ENCODE measurements at regions not wholly inside any gene's neighbourhood (a gene's known extent, or its start where the extent isn't known, plus 50 kb on each side); places are given as distances from the start of the nearest gene placed in this dataset.

DNA sequence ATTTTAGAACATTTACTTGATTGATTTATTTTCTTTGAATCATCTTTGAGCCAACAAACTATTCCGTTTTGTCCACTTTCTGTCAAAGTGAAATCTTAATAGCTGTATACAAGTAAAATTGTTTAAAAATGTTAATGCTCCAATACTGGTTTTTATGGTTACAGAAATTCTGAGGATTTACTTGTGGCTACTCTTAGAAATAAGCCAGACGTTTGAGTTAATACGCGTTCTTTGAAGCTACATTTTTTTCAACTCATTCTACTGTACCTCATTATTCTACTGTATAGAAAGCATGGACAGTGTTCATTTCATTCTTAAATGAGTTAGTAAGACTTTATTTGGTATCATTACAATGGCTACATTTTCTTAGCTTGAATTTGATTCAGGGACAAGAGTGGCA lies 996.2 kb upstream of the FLRT2 start:
- H3K27ac ChIP-seq = no peak overlapping the region
- H3K4me1 ChIP-seq = no peaks in the 10 kb centered on the region
- no peak for DNase-seq
- no peaks in the 10 kb centered on the region for H3K27me3 ChIP-seq
- H3K36me3 ChIP-seq = no peaks in the 10 kb centered on the region
- no peaks in the 10 kb centered on the region for H3K9me3 ChIP-seq (replicated peaks)
- H3K4me3 ChIP-seq = no peak overlapping the region

DNA sequence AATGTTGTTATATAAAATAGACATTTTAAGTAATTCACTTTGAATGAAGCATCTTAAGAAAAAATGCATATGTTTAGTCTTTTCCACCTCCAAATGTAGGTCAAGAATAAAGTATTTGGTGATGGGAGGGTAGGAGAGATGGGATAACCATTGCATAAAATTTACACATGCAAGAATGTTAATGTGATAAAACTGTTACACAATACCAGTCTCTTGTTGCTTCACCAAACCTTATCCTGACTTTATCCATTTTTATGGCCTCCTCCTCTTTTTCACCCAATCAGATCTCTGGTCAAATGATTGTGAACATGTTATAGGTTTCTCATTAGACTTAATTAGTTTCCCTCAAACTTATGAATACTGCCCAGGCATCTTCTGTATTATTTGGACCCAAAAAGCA lies 994.5 kb upstream of the FLRT2 start:
- Histone ChIP-seq H3K9me3 (replicated peaks) (no peaks in the 10 kb centered on the region), H3K36me3 (no peaks in the 10 kb centered on the region), H3K27ac (no peak overlapping the region), H3K4me3 (no peak overlapping the region), H3K4me1 (no peaks in the 10 kb centered on the region), H3K27me3 (no peaks in the 10 kb centered on the region)
- DNase-seq = no peak

DNA sequence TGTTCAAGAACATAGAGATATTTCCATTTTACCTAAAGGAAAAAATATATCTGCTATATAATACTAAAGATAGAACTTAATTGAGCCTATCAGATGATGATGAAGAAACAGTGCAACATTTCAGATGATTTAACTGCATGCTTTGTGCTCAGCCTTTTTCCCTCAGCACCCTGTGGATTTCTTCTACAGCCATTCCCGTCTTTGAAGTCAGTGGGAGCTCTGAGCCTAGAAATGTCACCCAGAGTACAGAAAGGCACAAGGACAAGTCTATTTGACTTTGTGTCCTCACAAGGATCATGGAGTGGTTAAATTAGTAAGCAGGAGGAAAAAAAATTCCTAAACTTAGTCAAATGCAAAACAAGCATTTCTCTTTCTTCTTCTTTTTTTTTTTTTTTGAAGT lies 994.0 kb upstream of the FLRT2 start:
- DNase-seq = no peak
- Histone ChIP-seq H3K4me1 (no peaks in the 10 kb centered on the region), H3K27me3 (no peaks in the 10 kb centered on the region), H3K36me3 (no peaks in the 10 kb centered on the region), H3K9me3 (replicated peaks) (no peaks in the 10 kb centered on the region), H3K27ac (no peak overlapping the region), H3K4me3 (no peak overlapping the region)

DNA sequence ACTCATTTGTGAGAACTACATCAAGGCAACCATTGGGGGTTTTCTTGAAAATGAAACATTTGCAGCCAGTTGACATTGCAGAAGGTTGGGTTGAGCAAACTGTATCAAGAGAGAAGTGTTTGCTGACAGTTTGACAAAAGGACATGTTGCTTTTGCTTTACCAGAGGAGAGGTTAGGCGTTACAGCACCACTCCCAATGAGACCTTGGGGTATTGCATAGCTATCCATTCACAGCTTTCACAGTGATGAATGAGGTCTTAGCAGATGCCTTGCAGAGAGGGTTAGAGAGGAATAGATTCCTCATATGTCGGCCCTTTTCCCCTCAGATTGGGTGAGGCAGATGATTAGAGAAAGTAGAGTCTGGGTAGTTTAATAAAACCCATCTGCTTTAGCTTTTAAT lies 988.9 kb upstream of the FLRT2 start:
- H3K4me1 ChIP-seq = no peaks in the 10 kb centered on the region
- H3K4me3 ChIP-seq = no peak overlapping the region
- no peaks in the 10 kb centered on the region for H3K36me3 ChIP-seq
- H3K27ac ChIP-seq = no peak overlapping the region
- DNase-seq = no peak
- H3K27me3 ChIP-seq = no peaks in the 10 kb centered on the region
- H3K9me3 ChIP-seq (replicated peaks) = no peaks in the 10 kb centered on the region

DNA sequence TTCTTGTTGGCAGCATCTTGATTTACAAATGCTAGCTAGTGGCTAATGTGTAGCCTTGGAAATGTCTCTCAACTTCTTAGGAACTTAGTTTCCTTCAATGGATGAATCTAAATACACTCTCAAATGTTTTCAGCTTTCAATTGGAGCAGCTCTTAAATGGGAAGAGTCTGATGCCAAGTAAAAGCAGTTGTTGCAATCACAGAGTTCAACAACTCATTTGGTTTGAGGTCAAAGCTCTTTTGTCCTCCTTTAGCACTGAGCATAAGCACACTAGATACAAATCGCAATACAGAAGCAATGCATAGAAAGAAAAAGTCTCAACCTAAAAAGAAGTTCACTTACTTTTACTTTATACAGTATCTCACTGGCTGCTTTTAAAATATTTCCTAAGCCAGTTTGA lies 986.1 kb upstream of the FLRT2 start:
- no peak overlapping the region for H3K4me3 ChIP-seq
- no peak for DNase-seq
- no peaks in the 10 kb centered on the region for H3K9me3 ChIP-seq (replicated peaks)
- H3K27me3 ChIP-seq = no peaks in the 10 kb centered on the region
- no peaks in the 10 kb centered on the region for H3K36me3 ChIP-seq
- no peaks in the 10 kb centered on the region for H3K4me1 ChIP-seq
- H3K27ac ChIP-seq = no peak overlapping the region

DNA sequence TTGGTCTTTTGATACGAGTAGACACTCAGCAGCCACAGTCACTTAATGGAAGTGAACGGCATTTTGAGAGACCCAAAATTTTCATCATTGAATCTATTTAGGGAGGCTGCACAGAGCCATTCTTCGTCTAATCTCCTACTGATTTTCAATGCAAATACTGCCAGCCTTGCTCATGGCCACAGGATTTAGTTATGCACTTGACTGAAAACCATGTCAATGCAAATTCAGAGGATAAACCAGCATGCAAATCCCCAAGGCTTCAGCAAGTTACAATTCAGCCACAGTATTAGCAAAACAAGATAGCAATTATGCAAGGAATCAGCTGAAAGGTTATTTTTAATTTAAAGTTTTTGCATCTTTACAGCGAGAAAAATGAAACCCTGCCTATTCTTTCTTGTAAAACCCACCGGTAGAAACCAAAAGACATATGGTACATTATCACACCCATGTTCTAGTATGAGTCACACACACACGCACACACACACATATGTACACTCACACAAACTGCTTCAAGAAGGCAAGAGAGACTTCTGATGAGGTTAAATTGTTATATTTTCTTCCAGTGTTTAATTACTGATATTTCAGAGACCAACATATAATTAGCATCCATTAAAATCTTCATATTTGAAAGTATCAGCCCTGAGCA lies 985.3 kb upstream of the FLRT2 start:
- no peak overlapping the region for H3K27ac ChIP-seq
- no peak for DNase-seq
- H3K27me3 ChIP-seq = no peaks in the 10 kb centered on the region
- H3K4me1 ChIP-seq = no peaks in the 10 kb centered on the region
- no peaks in the 10 kb centered on the region for H3K9me3 ChIP-seq (replicated peaks)
- no peak overlapping the region for H3K4me3 ChIP-seq
- H3K36me3 ChIP-seq = no peaks in the 10 kb centered on the region

DNA sequence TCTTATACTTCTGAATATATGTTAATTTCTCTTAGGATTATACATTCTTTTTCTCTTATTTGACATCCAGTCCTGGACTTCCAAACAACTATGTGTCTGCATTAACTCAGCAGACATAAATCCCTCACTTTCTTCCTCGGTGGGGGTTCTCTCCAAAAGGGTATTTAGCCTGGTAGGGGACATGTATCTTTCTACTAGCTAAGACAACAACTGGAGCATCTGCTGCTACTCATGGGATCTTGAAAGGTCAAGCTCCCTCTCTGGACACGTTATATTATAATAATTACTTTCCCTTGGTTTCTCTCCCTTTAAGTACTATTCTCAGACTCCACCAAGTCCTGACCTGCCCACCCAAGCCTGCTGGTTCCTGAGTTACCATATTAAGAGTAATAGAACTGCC lies 983.7 kb upstream of the FLRT2 start:
- no peaks in the 10 kb centered on the region for H3K4me1 ChIP-seq
- no peak overlapping the region for H3K27ac ChIP-seq
- H3K36me3 ChIP-seq = no peaks in the 10 kb centered on the region
- DNase-seq = no peak
- H3K9me3 ChIP-seq (replicated peaks) = no peaks in the 10 kb centered on the region
- H3K4me3 ChIP-seq = no peak overlapping the region
- H3K27me3 ChIP-seq = no peaks in the 10 kb centered on the region

DNA sequence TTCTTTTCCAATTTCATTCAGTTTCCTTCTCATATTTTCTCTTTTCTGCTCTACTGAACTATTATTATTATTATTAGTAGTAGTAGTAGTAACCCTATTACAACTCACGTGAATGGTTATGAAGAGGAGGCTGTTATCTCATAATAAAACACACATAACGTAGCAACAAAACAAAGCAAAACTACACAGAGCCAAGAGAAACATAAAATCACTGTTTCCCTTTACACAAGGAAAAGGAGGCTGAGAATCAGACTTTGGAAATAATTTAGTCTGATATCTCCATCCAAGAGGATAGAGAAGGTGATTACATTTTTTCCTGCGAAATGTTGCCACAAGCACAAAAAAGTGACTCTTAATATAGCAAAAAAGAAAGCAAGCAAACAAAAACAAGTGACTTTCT lies 975.8 kb upstream of the FLRT2 start:
- Histone ChIP-seq H3K4me3 (no peak overlapping the region), H3K27me3 (no peaks in the 10 kb centered on the region), H3K36me3 (no peaks in the 10 kb centered on the region), H3K4me1 (no peaks in the 10 kb centered on the region), H3K27ac (no peak overlapping the region), H3K9me3 (replicated peaks) (no peaks in the 10 kb centered on the region)
- no peak for DNase-seq

DNA sequence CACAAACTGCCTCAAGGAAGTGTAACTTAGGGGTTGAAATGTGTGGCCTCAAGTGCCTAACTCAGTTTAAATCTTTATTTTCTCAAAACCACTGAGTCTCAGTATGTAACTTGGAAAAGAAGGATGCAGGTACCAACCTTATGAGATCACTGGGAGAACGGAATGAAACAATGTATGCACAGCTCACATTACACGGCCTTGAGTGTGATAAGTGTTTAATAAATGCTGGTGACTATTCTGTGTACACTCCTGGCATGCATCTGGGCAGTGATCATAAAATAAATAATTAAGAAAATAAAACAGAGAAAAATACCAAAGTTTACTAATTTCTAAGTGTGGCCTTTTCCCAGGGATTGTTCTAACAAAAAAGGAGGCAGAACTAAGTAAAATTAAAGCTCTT lies 974.5 kb upstream of the FLRT2 start:
- Histone ChIP-seq H3K36me3 (no peaks in the 10 kb centered on the region), H3K27ac (no peak overlapping the region), H3K4me1 (no peaks in the 10 kb centered on the region), H3K4me3 (no peak overlapping the region), H3K27me3 (no peaks in the 10 kb centered on the region), H3K9me3 (replicated peaks) (no peaks in the 10 kb centered on the region)
- DNase-seq = no peak

DNA sequence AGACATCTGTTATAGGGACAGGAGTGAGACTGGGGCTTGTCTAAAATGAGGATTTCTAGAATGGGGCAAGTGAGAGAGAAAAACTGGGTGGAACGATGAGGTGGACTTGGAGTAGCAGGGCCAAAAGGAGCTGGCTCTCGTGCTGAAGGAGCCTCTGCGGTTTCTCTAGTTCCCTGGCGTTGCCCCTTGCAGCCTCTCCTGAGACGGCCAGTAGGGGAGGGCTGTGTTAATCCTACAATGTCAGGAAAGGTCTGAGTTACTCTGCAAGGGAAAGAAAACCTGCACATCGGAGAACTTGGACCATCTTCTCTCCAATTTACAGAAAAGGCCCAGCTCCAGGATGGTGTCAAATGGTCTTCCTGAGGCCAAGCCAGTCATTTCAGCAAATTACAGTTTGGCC lies 963.8 kb upstream of the FLRT2 start:
- Histone ChIP-seq H3K4me1 (no peaks in the 10 kb centered on the region), H3K27me3 (no peaks in the 10 kb centered on the region), H3K36me3 (no peaks in the 10 kb centered on the region), H3K27ac (no peak overlapping the region), H3K4me3 (no peak overlapping the region), H3K9me3 (replicated peaks) (no peaks in the 10 kb centered on the region)
- DNase-seq = no peak

DNA sequence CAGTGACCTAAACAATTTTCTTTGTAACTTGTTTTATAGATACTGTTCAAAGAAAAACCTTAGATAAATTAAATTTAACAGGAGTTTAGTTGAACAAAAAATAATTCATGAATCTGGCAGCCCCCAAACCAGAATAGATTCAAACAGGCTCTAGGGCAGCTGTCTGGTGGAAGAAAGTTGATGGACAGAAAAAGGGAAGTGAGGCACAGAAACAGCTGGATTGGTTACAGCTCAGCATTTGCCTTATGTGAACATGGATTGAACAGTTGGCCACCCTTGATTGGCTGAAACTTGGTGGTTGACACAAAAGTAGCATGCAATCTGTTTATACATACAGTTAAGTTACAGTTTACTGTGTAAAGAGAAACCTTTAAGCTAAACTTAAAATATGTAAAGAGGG lies 954.3 kb upstream of the FLRT2 start:
- Histone ChIP-seq H3K4me3 (no peak overlapping the region), H3K4me1 (peaks cover 3% of the 10 kb centered on the region; the same call in 1 of the 2 replicates)

DNA sequence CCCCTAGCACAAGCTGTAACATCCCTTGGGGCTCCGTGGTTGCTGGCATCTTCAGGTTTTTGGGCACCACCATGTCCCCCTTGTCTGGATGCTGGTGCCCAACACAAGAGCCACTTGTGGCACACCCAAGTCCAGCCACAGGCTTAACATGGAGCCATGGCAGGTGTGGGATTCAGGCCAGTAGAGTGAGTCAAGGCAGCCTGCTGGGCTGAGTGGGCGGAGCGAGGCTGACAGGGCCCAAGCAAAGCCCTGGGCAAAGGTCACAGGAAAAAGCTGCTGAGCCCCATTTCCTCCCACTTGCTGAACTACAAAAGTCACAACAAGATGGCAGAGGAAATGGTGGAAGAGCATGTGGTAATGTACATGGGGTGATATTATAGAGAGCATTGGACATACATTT lies 950.7 kb upstream of the FLRT2 start:
- peak in 1 of 2 experiments; percentile 1 for DNase-seq
- no peak overlapping the region for H3K27ac ChIP-seq
- peaks cover 3% of the 10 kb centered on the region; the same call in 1 of the 2 replicates for H3K4me1 ChIP-seq
- no peak overlapping the region for H3K4me3 ChIP-seq
- no peaks in the 10 kb centered on the region for H3K9me3 ChIP-seq (replicated peaks)
- no peaks in the 10 kb centered on the region for H3K36me3 ChIP-seq
- H3K27me3 ChIP-seq = no peaks in the 10 kb centered on the region

More for the DNA sequence above, 954.3 kb upstream of the FLRT2 start:
- DNase-seq = peak in 1 of 2 experiments; percentile 16
- Histone ChIP-seq H3K36me3 (no peaks in the 10 kb centered on the region), H3K27me3 (no peaks in the 10 kb centered on the region), H3K27ac (no peak overlapping the region), H3K9me3 (replicated peaks) (no peaks in the 10 kb centered on the region)

DNA sequence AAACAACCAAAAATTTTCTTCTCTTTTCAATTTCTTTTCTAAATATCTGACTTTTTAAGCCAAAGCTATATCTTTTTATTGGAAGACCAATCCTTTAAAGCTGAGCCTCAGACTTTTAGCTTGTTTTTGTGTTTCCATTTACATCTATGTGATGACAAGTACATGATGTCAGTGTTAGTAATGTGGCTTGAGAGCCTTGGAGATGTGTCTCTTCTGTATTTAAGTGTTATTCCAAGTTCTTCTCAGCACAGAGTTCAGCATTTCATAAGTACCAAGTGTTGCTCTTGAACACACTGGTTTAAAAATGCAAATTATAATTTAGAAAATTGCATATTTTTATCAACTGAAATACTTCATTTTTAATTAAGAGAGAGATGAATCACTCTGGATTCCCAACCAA lies 948.9 kb upstream of the FLRT2 start:
- no peak overlapping the region for H3K4me3 ChIP-seq
- no peak for DNase-seq

DNA sequence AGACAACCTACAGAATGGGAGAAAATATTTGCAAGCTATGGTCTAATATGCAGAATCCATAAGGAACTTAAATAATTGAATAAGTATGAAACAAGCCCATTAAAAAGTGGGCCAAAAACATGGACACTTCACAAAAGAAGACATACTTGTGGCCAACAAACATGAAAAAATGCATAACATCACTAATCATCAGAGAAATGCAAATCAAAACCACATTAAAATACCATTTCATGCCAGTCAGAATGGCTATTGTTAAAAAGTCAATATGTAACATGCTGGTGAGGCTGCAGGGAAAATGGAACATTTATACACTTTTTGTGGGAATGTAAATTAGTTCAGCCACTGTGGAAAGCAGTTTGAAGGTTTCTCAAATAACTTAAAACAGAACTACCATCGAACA lies 945.4 kb upstream of the FLRT2 start:
- Histone ChIP-seq H3K27ac (no peak overlapping the region), H3K9me3 (replicated peaks) (no peaks in the 10 kb centered on the region), H3K36me3 (no peaks in the 10 kb centered on the region), H3K27me3 (no peaks in the 10 kb centered on the region), H3K4me1 (peaks cover 1% of the 10 kb centered on the region; the same call in 1 of the 2 replicates), H3K4me3 (no peak overlapping the region)
- DNase-seq = no peak

More for the DNA sequence above, 948.9 kb upstream of the FLRT2 start:
- no peaks in the 10 kb centered on the region for H3K9me3 ChIP-seq (replicated peaks)
- no peaks in the 10 kb centered on the region for H3K27me3 ChIP-seq
- H3K4me1 ChIP-seq = peaks cover 3% of the 10 kb centered on the region; the same call in 1 of the 2 replicates
- no peak overlapping the region for H3K27ac ChIP-seq
- H3K36me3 ChIP-seq = no peaks in the 10 kb centered on the region

DNA sequence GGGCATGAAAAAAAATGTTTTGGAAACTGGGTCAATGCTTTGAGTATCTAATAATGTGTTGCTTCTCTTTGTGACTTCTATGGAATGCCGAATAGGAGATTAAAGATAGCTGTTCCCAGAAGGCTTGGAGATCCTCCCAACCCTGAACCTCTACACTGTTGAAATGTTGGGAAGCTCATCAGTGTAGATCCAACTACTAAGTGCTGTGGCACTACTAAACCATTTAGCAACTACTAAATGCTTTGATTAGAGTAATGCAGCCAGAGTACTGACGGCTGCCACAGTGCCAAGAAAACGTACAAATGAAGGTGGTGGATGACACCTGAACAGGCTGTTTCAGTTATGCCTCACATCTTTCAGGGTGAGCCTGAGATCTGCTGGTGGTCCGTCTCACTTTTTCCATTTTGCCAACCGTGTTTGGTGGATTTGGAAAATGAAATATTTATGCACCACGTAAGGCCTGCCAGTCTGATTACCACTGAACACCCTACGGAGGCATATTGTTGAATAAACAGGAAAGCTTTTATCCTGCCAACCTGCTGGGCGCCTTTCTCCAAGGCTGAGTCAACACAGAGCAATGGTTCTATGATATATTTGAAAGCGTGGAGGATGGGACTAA lies 938.0 kb upstream of the FLRT2 start:
- H3K27ac ChIP-seq = no peak overlapping the region

DNA sequence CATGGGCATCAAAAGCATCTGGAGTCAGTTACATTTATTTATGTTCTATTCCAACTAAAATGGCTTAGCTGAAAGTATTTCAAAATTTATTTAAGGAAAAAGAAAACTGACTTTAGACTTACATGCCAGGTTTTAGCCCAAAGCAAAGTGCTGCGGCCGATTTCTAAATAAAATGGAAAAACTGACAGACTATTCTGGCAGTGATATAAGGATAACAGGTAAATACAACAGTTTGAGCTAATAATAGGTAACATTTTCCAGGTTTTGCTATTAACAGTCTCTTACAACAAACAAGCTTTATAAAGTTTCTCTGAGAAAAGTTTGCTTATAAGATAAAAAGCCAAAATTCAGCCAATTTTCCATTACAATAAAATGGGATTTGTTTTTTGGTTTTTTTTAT lies 937.2 kb upstream of the FLRT2 start:
- H3K27ac ChIP-seq = no peak overlapping the region
- no peaks in the 10 kb centered on the region for H3K9me3 ChIP-seq (replicated peaks)

More for the DNA sequence above, 938.0 kb upstream of the FLRT2 start:
- Histone ChIP-seq H3K9me3 (replicated peaks) (no peaks in the 10 kb centered on the region), H3K4me3 (no peak overlapping the region), H3K36me3 (no peaks in the 10 kb centered on the region), H3K27me3 (no peaks in the 10 kb centered on the region), H3K4me1 (no peaks in the 10 kb centered on the region)
- no peak for DNase-seq

More for the DNA sequence above, 937.2 kb upstream of the FLRT2 start:
- Histone ChIP-seq H3K4me1 (no peaks in the 10 kb centered on the region), H3K27me3 (no peaks in the 10 kb centered on the region), H3K4me3 (no peak overlapping the region), H3K36me3 (no peaks in the 10 kb centered on the region)
- no peak for DNase-seq
